K562 (cell line): ENCODE measurements at regions not wholly inside any gene's neighbourhood (a gene's known extent, or its start where the extent isn't known, plus 50 kb on each side); places are given as distances from the start of the nearest gene placed in this dataset.

Source experiments
- ATF1 ChIP-seq, 2 experiments: fragments of 450-650 bp in 1 of 2; IDR thresholded peaks; 2 replicates each; pipeline ENCODE4 v1.6.1; 2016; ENCODE audit warnings: missing compliant biosample characterization in 1 of 2, missing genetic modification characterization in 1 of 2
- ATF2 ChIP-seq: sonication (generic); formaldehyde crosslinking; IDR thresholded peaks from 2 replicates; pipeline ENCODE4 v1.8.1; 2022; ENCODE audit warnings: missing genetic modification reagents
- CBFA2T3 ChIP-seq: fragments of 450-650 bp; IDR thresholded peaks from 2 replicates; pipeline ENCODE4 v1.6.1; 2017
- CREM ChIP-seq: IDR thresholded peaks from 2 replicates; pipeline ENCODE4 v1.6.1; 2014; ENCODE audit warnings: antibody characterized with exemption, low read depth
- ETS1 ChIP-seq: conservative IDR thresholded peaks from 2 replicates; pipeline ENCODE4 v1.6.1; 2011; ENCODE audit warnings: low read depth, mild to moderate bottlenecking, low read length; ENCODE audit not compliant: control insufficient read depth
- FOXJ3 ChIP-seq: sonication (generic); formaldehyde crosslinking; IDR thresholded peaks from 2 replicates; pipeline ENCODE4 v1.4.0; 2020; ENCODE audit warnings: mild to moderate bottlenecking, missing genetic modification reagents
- IRF1 ChIP-seq: sonication (generic); formaldehyde crosslinking; IDR thresholded peaks from 2 replicates; pipeline ENCODE4 v1.8.0; 2022; ENCODE audit warnings: missing genetic modification reagents, mild to moderate bottlenecking, borderline replicate concordance
- KLF10 ChIP-seq: fragments of 250-450 bp; sonication (Bioruptor Pico); IDR thresholded peaks from 2 replicates; pipeline ENCODE4 v1.6.1; 2021; ENCODE audit warnings: matching md5 sums
- MIER1 ChIP-seq: fragments of 450-650 bp; IDR thresholded peaks from 2 replicates; pipeline ENCODE4 v1.6.1; 2016; ENCODE audit warnings: antibody characterized with exemption, mild to moderate bottlenecking, low read depth
- PHF20 ChIP-seq: fragments of 450-650 bp; IDR thresholded peaks from 2 replicates; pipeline ENCODE4 v1.6.1; 2018; ENCODE audit not compliant: partially characterized antibody
- SMARCB1 ChIP-seq: IDR thresholded peaks from 2 replicates; pipeline ENCODE4 v1.6.1; 2011; ENCODE audit warnings: improper control_type of control experiment, low read depth; ENCODE audit not compliant: insufficient read length
- ZBTB40 ChIP-seq, 2 experiments: fragments of 450-650 bp in 1 of 2; sonication (generic) in 1 of 2; formaldehyde crosslinking in 1 of 2; IDR thresholded peaks; 2 replicates each; pipeline versions ENCODE4 v1.7.1 to v1.9.0; 2016 to 2022; ENCODE audit warnings: inconsistent platforms in 1 of 2, mild to moderate bottlenecking in 1 of 2, missing genetic modification reagents in 1 of 2
- ZKSCAN1 ChIP-seq: fragments of 150-350 bp; IDR thresholded peaks from 2 replicates; pipeline ENCODE4 v1.6.1; 2016; ENCODE audit warnings: low read depth, low read length
- ZNF41 ChIP-seq: fragments of 250-450 bp; sonication (Bioruptor Pico); conservative IDR thresholded peaks from 2 replicates; pipeline ENCODE4 v1.4.0; 2020; ENCODE audit warnings: mild to moderate bottlenecking
- ZNF436 ChIP-seq: fragments of 250-450, 450-650 bp; sonication (Bioruptor Pico); formaldehyde crosslinking; IDR thresholded peaks from 2 replicates; pipeline ENCODE4 v1.7.0; 2020; ENCODE audit warnings: mild to moderate bottlenecking
- ZNF75A ChIP-seq: fragments of 450-650 bp; formaldehyde crosslinking; IDR thresholded peaks from 2 replicates; pipeline ENCODE4 v1.4.0; 2020; ENCODE audit warnings: mild to moderate bottlenecking

- TF ChIP-seq ZBTB40 (IDR thresholded peaks at IDR 0.05) (no peak), ZBTB40 (CRISPR knock-in tag; IDR thresholded peaks at IDR 0.05) (no peak), ATF2 (CRISPR knock-in tag) (no peak), ZNF436 (no peak), FOXJ3 (CRISPR knock-in tag) (no peak), IRF1 (CRISPR knock-in tag) (no peak), MIER1 (no peak), SMARCB1 (no peak), ZKSCAN1 (peak; percentile 85), KLF10 (CRISPR knock-in tag) (no peak), CREM (0 out of 2 replicates have a peak, but pooled peaks have one; percentile 9), PHF20 (no peak), ZNF41 (CRISPR knock-in tag) (no peak), ETS1 (no peak), CBFA2T3 (no peak), ATF1 (CRISPR knock-in tag; IDR thresholded peaks at IDR 0.05) (no peak), ATF1 (tag; IDR thresholded peaks at IDR 0.05) (no peak), ZNF75A (CRISPR knock-in tag) (no peak)
These were observed 411.5 kb upstream of the ZMIZ1 start (continued) for GRCh38 chr10:78657163-78657861.
